GM18867 (cell line): ENCODE measurements at regions not wholly inside any gene's neighbourhood (a gene's known extent, or its start where the extent isn't known, plus 50 kb on each side); places are given as distances from the start of the nearest gene placed in this dataset.

Experiments used
- ATAC-seq: cut with Tn5 transposase; IDR thresholded peaks from one replicate; pipeline ENCODE4 v1.9.1; 2021; ENCODE audit warnings: mild to moderate bottlenecking, moderate library complexity; ENCODE audit not compliant: unreplicated experiment

DNA sequence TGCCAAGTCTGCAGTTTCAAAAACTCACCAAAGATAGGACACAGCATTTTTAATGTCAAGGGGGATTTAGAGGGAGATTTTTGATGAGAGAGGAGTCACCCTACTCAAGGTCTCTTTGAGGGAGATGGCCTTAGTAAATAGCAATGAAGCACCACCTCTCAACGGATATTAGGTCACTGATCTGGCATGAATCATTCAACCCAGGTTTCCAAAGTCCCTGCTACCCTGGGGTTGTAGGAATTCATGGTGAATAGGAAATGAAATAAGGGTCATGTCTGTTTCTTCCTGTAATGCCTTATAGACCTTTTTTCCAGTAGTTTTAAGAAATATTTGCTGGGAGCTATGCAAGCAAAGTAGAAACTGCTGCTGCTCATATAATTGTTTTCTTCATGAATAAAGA is 2154.9 kb downstream of the LRRC4C start:
- no peak for ATAC-seq

DNA sequence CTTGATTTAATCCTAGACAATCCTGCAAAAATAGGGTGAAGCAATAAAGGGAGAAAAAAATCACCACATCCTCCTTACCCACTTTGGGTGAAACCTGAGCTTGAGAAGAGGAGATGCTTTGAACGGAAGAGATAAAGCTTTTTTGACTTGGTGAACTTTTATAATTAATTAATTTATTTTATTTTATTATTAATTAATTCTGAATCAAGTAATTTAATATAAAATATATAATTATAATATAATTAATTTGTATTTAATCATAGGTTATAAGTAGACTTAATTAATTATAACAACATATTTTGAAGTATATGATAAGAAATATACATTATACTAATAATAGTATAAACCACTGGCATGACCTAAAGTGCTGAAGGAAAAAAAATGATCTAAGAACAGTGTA is 2164.8 kb downstream of the LRRC4C start:
- no peak for ATAC-seq

DNA sequence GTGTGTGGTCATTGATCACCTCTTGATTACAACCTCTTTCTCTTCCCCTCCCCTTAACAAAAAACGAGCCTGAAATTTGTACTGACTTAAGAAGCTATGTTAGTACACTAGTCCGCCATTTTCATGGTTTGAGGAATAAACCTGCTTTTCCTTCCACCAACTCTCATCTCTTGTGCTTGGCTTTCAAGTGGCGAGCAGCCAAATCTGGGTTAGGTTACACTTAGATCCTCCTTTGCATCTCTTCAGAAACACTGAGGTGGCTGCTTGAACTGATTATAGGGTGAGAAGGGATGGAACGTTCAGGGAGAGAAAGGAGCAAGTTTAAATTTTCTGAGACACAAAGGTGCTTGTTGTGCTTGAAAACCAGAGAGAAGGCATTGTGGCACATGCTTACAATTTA is 2171.4 kb downstream of the LRRC4C start:
- ATAC-seq, result no peak

DNA sequence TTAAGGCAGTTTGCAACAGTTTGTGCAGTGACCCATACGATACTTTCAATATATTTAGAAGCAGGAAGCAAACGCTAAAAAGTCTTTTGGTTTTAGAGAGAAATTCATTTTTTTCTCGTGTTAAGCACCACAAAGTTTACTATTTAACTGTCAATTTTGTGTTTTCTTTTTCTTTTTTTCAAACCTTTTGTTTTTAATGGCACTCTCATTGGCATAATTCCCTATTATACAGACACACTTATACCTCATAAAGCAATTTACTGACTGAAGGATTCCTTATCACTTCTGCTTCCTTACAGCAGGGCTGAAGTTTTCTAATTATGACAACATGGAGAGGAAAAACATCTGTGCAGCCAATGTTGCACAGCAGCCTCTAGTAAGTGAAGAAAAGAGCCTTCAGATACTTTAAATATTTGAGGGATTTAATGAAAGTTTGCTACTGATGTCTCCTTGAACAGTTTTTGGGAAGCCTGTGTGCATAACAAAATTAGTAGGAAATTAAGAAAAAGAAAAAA is 2191.2 kb downstream of the LRRC4C start:
- ATAC-seq, result no peak

DNA sequence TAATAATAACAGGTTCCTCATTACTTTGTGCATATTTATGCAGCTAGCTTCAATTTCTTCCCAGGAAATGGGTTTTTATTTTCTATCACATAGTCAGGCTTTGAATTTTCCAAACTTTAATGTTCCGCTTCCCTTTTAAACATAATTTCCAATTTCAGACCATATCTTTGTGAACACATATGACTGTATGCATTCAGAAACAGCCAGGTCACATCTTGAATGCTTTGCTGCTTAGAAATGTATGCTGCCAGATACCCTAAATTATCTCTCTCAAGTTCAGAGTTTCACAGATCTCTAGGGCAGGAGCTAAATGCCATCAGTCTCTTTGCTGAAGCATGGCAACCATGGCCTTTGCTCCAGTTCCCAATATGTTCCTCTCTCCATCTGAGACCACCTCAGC is 2203.8 kb downstream of the LRRC4C start:
- no peak for ATAC-seq

DNA sequence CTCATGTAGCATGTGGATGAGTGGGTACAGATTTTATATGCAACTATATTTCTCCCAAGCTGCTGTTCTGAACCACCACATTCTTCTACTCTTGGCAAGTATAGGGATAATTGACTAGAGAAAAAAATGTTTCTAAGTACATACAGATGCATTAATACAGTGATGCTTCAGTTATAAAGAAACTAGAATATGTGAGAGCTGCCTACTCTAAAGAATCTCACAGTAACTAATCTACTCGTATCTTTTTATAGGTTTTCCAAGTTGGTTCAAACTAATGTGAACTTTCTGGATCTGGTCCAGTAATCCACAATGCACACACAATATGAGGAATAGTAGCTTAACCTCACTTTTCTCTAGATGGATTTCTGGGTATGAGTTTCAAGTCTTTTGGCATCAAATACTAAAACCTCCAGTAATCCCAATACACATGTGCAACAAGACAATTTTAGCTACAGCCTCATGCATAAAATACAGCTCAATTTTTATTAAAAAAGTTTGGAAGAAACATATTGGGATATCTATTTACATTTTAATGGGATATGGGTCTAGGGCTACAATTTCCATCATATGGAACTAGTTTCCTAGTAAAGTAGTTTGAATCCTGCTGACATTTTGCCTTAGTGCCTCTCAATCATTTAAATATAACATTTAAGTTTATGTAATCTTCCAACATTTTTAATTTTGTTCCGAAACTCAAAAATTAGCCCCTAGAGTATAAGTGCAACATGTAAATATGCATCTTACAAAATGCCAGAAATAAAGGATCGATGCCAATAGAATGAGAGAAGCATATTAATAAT is 2209.7 kb downstream of the LRRC4C start:
- ATAC-seq, result no peak

DNA sequence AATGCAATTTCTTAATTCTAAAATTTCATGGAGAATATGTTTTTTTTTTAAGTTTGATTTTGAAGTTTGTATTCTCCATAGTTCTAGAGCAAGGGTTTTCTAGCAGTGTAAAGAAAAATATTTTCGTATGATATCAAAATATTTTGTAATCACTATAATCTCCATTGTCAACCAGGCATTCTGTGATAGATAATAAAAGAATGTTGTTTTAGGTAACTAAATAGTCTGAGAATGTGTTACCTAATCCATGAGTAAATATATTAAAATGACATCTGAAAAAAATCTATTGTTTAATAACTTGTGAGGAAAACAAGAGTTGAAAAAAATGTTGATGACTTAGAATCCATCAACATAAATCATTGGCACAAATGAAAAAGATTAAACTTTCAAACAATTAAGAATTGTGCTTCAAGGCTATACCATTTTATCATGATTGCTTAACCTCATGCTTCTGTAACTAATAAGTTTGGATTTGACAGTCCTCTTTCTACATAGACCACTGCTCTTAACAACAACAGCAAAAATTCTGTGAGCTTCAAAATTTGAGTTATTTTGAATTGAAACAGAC is 2211.8 kb downstream of the LRRC4C start:
- ATAC-seq, result no peak

DNA sequence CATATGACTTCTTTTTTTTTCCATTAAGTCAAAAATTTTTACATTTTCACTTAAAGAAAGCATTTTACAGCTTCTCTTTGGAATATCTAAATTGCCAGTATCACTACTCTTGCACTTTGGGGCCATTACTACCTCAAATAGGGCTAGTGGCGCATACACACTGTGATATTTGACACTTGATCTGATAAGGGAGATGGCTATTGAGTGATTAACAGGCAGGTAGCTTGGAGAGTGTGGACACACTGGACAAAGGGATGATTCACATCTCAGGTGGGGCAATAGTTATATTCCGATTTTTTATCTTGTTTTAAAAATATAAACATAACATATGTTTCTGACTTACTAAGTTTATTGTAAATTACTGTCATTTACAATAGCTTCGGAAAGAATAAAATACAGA is 2219.9 kb downstream of the LRRC4C start:
- ATAC-seq, result no peak

DNA sequence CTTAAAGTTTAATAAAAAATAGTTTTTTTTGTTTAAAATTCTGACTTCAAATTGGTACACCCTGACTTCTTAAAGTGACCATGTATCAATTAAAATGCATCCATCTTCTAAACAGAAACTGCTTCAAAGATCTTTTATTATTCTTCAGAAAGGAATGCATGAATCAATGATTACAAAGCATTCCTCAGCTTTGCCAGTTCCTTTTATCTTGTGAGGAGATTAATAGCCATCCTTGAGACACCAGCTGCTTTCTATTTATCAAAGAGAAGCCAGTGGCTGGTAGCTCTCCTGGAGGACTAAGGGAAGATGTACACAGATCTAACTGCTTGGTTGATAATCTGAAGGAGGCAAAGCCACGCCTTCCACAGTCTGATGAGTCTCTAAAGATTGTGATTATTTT is 2222.5 kb downstream of the LRRC4C start:
- ATAC-seq, result no peak

DNA sequence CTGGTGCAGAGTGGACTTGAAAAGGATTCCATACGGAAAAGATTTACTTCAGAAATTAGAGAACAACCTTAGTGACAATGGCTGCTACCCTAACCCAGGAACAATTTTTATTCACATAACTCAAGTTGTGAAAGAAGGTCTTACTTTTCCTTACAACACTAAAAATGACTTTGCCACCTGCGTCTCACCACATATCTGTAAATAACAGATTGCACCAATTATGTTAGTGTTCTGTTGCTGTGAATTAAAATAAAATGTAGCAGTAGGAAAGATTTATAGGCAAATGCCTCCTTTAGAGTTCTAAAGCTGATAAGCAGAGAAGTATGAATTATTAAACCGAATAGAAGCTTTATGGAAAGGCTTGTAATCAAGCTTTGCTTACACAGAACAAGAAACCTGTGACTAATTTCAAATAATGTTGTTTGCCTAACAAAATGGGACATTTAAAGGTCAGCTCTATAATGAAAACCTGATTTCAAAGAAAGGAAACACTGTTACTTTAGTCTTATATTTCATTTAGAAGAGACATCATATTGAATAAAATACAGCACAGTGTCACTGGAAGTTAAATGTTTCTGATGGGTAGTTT is 2237.8 kb downstream of the LRRC4C start:
- no peak for ATAC-seq

DNA sequence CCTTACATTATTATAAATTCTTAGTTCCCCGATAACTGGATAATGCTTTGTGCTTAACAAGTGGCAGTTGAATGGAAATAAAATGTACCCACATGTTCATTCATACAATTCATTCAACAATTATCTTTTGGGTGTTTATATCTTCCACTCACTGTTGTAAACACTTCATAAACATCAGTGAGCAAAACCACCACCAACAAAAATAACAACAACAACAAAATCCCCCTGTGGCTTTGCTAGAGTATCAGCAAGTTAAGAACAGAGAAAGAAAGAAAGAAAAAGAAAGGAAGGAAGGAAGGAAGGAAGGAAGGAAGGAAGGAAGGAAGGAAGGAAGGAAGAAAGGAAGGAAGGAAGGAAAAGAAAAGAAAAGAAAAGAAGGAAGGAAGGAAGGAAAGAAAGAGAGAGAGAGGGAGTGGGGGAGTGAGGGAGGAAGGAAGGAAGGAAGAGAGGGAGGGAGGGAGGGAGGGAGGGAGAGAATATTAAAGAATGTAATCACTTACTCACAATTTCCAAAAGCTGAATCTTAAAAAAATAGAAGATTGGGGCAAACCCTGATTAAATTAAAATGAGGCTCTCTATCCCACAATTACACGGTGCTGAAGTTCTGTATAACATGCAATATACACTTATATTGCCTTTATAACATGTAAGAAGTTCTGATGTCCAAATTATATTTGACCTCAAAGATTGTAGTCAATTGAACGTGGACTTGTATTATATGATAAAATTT is 2238.8 kb downstream of the LRRC4C start:
- no peak for ATAC-seq

DNA sequence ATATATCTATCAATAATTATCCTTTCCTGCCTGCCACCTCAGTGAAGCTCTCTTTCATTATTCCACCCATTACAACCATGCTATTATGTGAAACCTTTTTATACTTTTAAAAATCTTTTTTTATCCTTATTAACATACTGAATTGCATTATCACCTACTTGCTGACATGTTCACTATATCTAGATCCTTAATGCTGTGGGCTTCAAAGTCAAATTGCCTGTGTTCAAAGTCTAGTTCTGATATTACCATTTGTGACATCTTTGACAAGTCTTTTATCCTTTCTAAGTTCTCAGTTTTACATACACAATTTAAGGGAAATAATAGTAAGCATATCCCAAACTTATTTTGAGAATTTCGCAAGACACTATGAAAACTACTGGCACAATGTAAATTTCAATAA is 2239.4 kb downstream of the LRRC4C start:
- ATAC-seq, result no peak

DNA sequence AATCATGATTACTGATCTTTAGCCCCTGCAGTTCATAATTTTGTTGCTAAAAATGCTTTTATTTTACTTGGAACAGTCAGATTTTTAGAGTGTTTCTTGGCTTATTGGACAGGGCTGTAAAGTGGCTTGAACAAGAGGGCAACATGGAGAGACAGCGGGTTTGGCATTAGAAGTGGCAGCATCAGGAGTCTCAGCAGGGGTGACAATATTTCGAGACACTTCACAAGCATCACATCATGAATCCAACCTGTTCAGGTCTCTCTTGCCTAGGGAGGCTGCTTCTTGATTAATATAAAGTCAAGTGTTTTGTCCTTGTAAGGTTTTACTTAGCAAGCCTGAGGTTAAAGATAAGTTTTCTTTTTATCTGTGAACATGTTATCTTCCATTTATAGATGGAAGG is 2249.5 kb downstream of the LRRC4C start:
- ATAC-seq, result no peak

DNA sequence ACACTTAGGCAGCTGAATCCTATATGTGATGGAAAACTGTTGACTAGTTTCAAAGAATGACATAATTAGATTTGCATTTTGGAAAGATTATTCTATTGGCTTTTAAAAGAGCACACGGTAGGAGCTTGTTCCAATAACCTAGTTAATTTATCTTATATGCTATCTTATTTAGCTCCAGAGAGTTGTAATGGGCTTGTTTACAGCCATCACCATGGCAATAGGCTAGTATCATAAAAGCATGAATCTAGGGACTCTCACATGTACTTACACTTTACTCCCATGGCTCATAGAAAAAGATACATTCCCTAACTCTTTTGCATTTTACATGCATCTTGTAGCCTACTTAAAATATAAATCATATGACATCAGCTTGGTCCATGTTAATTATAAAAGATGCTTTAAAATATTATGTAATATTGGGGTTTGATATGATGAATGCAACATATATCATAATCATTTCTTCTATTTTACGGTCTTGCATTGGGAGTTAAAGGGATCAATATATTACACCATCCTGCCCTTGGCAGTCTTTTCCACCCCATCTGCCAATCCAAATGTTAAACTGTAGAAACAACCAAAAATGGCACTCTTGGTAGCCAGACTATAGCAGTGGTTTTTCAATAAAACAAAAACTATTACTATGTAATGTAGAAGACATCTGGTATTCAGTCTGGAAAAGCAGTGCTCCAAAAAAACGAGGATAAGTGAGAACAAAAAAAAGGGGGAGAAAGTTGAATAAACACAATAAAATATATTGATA is 2254.0 kb downstream of the LRRC4C start:
- no peak for ATAC-seq

DNA sequence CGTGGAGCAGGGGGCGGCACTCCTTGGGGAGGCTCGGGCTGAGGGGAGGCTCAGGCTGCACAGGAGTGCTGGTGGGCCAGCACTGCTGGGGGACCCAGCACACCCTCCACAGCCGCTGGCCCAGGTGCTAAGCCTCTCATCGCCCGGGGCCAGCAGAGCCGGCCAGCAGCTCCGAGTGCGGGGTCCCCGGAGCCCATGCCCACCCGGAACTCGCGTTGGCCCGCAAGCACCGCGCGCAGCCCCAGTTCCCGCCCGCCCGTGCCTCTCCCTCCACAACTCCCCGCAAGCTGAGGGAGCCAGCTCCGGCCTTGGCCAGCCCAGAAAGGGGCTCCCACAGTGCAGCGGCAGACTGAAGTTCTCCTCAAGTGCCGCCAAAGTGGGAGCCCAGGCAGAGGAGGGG is 2266.8 kb downstream of the LRRC4C start:
- ATAC-seq, result no peak

DNA sequence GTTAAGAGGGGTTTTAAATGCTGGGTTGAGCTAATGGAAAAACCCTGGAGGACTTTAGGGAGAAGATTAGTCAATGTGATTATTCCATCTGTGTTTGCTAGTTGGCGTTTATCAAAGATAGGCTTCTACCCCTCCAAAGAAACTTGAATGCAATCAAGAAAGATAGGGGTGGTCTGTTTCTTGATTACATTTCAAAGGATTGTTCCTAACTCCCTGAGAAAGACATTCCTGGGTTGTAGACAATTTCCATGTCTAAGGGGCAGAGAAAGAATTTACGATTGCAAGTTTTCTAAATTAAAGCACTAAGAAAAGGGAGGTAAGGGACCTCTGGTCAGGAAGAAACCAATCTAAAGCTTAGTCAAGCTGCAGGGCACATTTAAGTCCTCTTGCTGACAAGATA is 2268.7 kb downstream of the LRRC4C start:
- ATAC-seq, result no peak

DNA sequence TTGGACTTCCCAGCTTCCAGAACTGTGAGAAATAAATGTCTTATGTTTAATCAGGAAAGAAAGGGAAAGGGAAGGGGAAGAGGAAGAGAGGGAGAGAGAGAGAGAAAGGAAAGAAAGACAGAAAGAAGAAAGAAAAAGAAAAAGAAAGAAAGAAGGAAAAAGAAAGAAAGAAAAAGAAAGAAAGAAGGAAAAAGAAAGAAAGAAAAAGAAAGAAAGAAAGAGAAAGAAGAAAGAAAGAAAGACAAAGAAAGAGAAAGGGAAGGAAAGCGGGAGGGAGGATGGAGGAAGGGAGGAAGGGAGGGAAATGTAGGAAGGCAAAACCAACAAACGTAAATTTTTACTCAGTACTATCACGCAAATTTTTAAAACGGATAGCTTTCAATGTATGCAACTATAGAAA is 2281.8 kb downstream of the LRRC4C start:
- ATAC-seq, result no peak

DNA sequence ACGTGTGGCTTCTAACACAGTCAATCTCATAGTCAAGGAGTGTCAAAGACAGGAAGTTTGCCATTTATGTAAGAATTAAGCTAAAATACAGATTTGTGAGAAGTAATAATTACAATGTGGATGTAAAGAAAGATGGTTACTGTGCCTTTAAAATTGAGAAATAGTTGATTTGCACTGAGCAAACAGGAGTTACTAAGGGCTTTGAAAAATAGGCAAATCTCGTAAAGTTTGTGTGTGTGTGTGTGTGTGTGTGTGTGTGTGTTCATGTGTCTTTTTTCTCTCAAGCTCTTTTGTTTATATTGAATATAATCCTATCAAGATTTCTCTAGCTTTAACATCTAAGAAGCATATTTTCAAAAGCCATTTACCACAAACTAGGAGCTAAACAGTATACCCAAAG is 2284.5 kb downstream of the LRRC4C start:
- ATAC-seq, result no peak

DNA sequence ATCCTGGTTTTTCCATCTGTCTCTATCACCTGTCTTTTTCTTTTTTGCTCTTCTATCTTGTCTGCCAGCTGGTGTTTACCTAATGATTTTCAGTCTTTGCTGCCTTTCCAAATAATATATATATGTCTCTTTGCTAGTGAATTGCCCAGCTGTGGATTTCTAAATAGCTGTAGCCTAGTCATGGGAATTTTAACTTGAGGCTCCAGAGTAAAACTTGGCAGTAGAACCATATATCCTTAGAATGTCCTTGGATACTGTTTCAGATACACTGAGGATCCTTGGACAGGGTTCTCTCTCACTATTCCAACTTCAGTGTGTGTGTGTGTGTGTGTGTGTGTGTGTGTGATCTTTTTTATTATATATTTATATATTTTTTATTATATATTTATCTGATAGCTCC is 2285.3 kb downstream of the LRRC4C start:
- no peak for ATAC-seq

DNA sequence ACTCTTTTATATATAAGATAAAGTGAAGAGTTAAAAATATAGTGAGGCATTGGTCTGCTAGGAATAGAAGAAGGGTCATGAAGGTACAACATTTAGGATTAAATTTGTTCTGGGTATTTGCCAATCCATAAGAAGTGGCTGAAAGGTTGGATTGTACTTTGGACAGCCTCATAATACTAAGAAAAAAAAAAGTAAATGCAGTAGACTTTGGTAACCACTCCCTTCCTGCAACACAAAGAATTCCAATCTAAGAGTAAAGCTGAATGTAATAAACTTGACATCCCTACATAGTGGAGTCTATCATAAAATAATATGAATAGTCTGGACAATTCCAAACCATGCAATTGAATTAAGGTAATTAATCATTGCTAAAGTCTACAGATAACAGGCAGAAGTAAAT is 2294.4 kb downstream of the LRRC4C start:
- no peak for ATAC-seq

DNA sequence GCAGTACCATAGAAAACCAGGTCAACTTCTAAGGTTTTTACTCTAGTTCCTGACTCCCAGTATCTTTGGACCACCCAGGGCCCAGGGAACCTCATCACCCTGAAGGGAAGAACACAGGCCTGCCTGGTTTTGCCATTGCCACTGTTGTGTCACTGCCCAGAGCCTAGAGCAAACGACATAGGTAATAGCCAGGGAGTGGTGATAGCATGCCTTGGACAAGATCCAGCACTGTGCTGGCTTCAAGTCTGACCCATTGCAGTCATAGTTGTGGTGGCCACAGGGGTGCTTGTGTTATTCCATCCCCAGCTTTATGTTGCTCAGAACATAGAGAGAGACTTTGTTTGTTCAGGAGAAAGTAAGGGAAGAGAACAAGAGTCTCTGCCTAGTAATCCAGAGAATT is 2310.2 kb downstream of the LRRC4C start:
- no peak for ATAC-seq
